ENCODE measurements at regions not wholly inside any gene's neighbourhood (a gene's known extent, or its start where the extent isn't known, plus 50 kb on each side); places are given as distances from the start of the nearest gene placed in this dataset.

DNA sequence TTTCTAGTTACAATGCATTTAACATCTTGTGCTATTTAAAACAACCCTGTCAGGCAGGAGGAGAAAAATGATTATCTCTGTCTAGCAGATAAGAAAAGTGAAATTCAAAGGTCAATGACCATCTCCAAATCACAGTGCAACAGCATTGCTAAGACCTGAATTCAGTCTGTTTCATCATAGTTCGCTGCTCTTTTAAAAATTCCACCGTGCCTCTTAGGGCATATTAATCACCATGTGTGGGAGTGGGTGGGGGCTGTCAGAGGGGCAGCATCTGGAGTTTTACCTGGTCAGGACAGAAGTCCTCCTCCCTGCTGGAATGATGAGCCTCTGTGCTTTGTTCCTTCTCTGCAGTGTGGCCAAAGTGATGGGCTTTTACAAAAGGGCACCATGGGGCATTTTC lies 418.7 kb upstream of the RGPD4 start:
- H3K27me3 Mint-ChIP-seq (ENCODE audit: insufficient read depth) = peaks cover 2% of the 10 kb centered on the region; the same call in 1 of the 2 replicates
- no peaks in the 10 kb centered on the region for H3K4me1 Mint-ChIP-seq (ENCODE audit: low read depth)
- H3K27ac Mint-ChIP-seq = no peak overlapping the region

DNA sequence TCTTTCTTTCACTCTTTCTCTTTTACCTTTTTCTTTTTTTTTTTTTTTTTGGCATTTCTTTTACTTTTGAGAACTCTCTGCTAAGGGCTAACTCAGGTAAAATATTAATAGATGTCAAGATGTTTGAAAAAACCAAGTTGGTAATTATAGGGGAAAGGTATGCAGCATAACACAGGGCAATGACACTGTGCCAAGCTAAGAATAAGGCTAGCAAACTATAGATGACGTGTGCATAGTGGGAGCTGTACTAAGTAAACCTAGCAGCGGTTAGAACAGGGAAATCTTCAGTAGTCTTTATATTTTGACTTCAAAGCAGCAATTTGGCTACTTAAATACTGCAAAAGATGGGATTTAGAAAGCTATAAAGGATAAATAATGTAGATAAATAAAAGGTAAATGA lies 415.4 kb upstream of the RGPD4 start:
- Mint-ChIP-seq H3K4me3 (no peak overlapping the region), H3K27me3 (ENCODE audit: insufficient read depth) (no peaks in the 10 kb centered on the region), H3K36me3 (ENCODE audit: low read depth) (no peaks in the 10 kb centered on the region), H3K4me1 (ENCODE audit: low read depth) (no peaks in the 10 kb centered on the region), H3K9me3 (peaks cover 7% of the 10 kb centered on the region), H3K27ac (no peak overlapping the region)
- no peak for DNase-seq
- TF ChIP-seq, protein P1, sequence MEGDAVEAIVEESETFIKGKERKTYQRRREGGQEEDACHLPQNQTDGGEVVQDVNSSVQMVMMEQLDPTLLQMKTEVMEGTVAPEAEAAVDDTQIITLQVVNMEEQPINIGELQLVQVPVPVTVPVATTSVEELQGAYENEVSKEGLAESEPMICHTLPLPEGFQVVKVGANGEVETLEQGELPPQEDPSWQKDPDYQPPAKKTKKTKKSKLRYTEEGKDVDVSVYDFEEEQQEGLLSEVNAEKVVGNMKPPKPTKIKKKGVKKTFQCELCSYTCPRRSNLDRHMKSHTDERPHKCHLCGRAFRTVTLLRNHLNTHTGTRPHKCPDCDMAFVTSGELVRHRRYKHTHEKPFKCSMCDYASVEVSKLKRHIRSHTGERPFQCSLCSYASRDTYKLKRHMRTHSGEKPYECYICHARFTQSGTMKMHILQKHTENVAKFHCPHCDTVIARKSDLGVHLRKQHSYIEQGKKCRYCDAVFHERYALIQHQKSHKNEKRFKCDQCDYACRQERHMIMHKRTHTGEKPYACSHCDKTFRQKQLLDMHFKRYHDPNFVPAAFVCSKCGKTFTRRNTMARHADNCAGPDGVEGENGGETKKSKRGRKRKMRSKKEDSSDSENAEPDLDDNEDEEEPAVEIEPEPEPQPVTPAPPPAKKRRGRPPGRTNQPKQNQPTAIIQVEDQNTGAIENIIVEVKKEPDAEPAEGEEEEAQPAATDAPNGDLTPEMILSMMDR (IDR thresholded peaks at IDR 0.05) = no peak

More for the DNA sequence above, 418.7 kb upstream of the RGPD4 start:
- Mint-ChIP-seq H3K9me3 (peaks cover 10% of the 10 kb centered on the region), H3K36me3 (ENCODE audit: low read depth) (no peaks in the 10 kb centered on the region), H3K4me3 (no peak overlapping the region)
- TF ChIP-seq, protein P1 (IDR thresholded peaks at IDR 0.05) = no peak
- no peak for DNase-seq

DNA sequence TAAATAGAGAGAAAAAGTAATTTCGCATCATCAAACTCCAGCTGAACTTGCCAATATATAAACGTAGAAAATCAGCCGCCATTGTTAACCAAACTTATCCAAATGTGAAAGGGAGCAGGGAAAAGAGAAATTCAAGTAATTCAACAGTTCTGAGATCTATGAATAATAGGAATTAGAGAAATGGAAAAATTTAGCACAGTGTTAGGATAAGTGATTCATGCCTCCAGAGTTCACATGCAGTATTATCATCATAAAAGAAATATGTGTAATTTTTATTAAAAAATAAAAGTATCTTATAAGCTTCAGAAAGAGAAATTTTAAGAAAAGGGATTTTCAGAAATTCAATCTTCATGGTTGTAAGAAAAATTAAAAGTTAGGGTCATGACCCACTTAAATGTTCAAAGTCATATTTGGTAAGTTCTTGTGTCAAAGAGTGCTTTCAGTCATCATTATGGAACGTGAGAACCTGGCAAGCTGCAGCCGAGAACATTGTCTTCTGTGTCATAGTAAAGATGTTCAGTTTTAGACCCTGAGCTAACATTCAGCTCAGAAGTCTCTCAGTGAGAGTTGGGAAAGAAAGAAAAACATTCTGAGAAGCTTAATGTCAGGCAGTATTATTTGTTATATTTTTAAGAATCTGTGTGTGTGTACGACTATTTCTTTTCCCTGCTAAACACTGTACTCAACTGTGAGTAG lies 414.3 kb upstream of the RGPD4 start:
- no peaks in the 10 kb centered on the region for H3K36me3 Mint-ChIP-seq (ENCODE audit: low read depth)
- H3K27ac Mint-ChIP-seq = no peak overlapping the region
- H3K4me1 Mint-ChIP-seq (ENCODE audit: low read depth) = no peaks in the 10 kb centered on the region
- DNase-seq = no peak
- H3K9me3 Mint-ChIP-seq = peaks cover 18% of the 10 kb centered on the region
- TF ChIP-seq, protein P1 (IDR thresholded peaks at IDR 0.05) = no peak
- H3K27me3 Mint-ChIP-seq (ENCODE audit: insufficient read depth) = 0 out of 2 replicates have a peak, but pooled peaks cover 1% of the 10 kb centered on the region
- no peak overlapping the region for H3K4me3 Mint-ChIP-seq

DNA sequence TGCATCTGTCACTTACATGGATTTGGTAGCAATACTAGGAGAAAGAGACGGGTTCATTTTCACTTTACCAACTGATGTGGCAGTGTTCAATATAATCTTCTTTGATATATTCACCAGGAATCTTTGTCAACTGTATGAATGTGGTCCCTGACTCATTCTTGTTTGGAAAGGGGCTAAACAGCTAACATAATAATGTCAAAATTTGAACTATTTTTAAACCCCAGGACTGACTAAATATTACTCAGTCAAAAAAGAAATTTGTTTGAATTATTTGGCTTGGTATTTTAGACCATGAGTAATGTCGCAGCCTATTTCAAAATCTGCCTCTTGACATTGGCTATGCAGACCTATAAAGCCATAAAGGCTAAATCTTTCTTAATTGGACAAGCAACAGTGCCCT lies 413.7 kb upstream of the RGPD4 start:
- Mint-ChIP-seq H3K36me3 (ENCODE audit: low read depth) (no peaks in the 10 kb centered on the region), H3K27ac (no peak overlapping the region), H3K9me3 (peaks cover 19% of the 10 kb centered on the region), H3K4me1 (ENCODE audit: low read depth) (no peaks in the 10 kb centered on the region), H3K27me3 (ENCODE audit: insufficient read depth) (0 out of 2 replicates have a peak, but pooled peaks cover 1% of the 10 kb centered on the region), H3K4me3 (no peak overlapping the region)
- DNase-seq = no peak
- TF ChIP-seq, protein P1 (IDR thresholded peaks at IDR 0.05) = no peak

DNA sequence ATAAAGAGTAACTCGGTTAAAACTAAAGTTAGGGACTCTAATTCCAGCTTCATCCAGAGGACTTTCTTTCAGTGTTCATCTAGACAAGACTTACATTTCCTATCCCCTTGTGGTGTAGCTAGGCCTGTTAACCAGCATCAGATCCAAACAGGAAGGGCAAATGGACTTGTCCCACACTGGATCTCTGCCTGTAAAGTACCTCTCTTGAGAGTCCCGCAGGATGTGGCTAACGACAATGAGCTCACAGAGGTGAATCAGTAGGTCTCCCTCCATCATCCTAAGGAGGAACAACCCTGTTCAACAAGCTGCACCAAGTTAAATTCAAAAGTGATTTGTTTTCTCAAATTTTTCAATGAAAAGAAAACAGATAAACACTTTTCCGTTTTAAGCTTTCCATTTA lies 412.3 kb upstream of the RGPD4 start:
- Mint-ChIP-seq H3K4me1 (ENCODE audit: low read depth) (no peaks in the 10 kb centered on the region), H3K9me3 (peaks cover 15% of the 10 kb centered on the region), H3K27ac (no peak overlapping the region), H3K27me3 (ENCODE audit: insufficient read depth) (0 out of 2 replicates have a peak, but pooled peaks cover 1% of the 10 kb centered on the region), H3K36me3 (ENCODE audit: low read depth) (no peaks in the 10 kb centered on the region), H3K4me3 (no peak overlapping the region)
- DNase-seq = no peak
- TF ChIP-seq, protein P1 (IDR thresholded peaks at IDR 0.05) = no peak

All from HFFc6 (cell line).